ENCODE measurements at regions not wholly inside any gene's neighbourhood (a gene's known extent, or its start where the extent isn't known, plus 50 kb on each side); places are given as distances from the start of the nearest gene placed in this dataset.
A peak's percentile ranks its signal among the peaks of the same experiment; 100 is the strongest.
"Not testable (repeated sequence)": the region's sequence is repeated elsewhere in the genome, so short reads cannot be mapped to it uniquely, and the experiment has no call there.

- no peak for DNase-seq
Observed at GRCh38 chr19:30857388-30857787, 485.2 kb downstream of the ZNF536 start.

- no peak for DNase-seq
Observed at GRCh38 chr19:30856786-30857185, 484.6 kb downstream of the ZNF536 start.

GRCh38 chr19:30856376-30856775, 484.2 kb downstream of the ZNF536 start:
- DNase-seq = no peak

- DNase-seq = no peak
Observed at GRCh38 chr19:30855442-30855841, 483.3 kb downstream of the ZNF536 start.

- DNase-seq = no peak
Observed at GRCh38 chr19:30854661-30855060, 482.5 kb downstream of the ZNF536 start.

GRCh38 chr19:30854207-30854606, 482.0 kb downstream of the ZNF536 start:
- DNase-seq = no peak

GRCh38 chr19:30853036-30853435, 480.9 kb downstream of the ZNF536 start:
- no peak for DNase-seq

GRCh38 chr19:30852168-30852567, 480.0 kb downstream of the ZNF536 start:
- DNase-seq = no peak

GRCh38 chr19:30851646-30852045, 479.5 kb downstream of the ZNF536 start:
- no peak for DNase-seq

- no peak for DNase-seq
Observed at GRCh38 chr19:30848636-30849425, 476.6 kb downstream of the ZNF536 start.

- no peak for DNase-seq
Observed at GRCh38 chr19:30846102-30846501, 473.9 kb downstream of the ZNF536 start.

- DNase-seq = no peak
Observed at GRCh38 chr19:30842926-30843325, 470.7 kb downstream of the ZNF536 start.

- no peak for DNase-seq
Observed at GRCh38 chr19:30841934-30842333, 469.8 kb downstream of the ZNF536 start.

- DNase-seq = no peak
Observed at GRCh38 chr19:30830875-30831274, 458.7 kb downstream of the ZNF536 start.

GRCh38 chr19:30825505-30825904, 453.3 kb downstream of the ZNF536 start:
- DNase-seq = not testable (repeated sequence)

GRCh38 chr19:30824809-30825208, 452.6 kb downstream of the ZNF536 start:
- DNase-seq = no peak

GRCh38 chr19:30817965-30818567, 445.9 kb downstream of the ZNF536 start:
- no peak for DNase-seq

- DNase-seq = no peak
Observed at GRCh38 chr19:30817197-30817596, 445.0 kb downstream of the ZNF536 start.

- no peak for DNase-seq
Observed at GRCh38 chr19:30815889-30816580, 443.9 kb downstream of the ZNF536 start.

GRCh38 chr19:30812099-30812678, 440.0 kb downstream of the ZNF536 start:
- DNase-seq = no peak

- DNase-seq = no peak
Observed at GRCh38 chr19:30811397-30812098, 439.4 kb downstream of the ZNF536 start.

- DNase-seq = peak; percentile 6
Observed at GRCh38 chr19:30810726-30811125, 438.5 kb downstream of the ZNF536 start.

GRCh38 chr19:30807278-30807677, 435.1 kb downstream of the ZNF536 start:
- DNase-seq = no peak
